Subcutaneous abdominal adipose tissue (tissue), 5 donors: ENCODE measurements at regions not wholly inside any gene's neighbourhood (a gene's known extent, or its start where the extent isn't known, plus 50 kb on each side); places are given as distances from the start of the nearest gene placed in this dataset.
A peak's percentile ranks its signal among the peaks of the same experiment; 100 is the strongest.

Experiments
- H3K27ac ChIP-seq: one replicate; pipeline ENCODE4 v1.7.0; 2013; ENCODE audit warnings: low read depth, mild to moderate bottlenecking, inconsistent platforms, low read length, moderate library complexity
- H3K27me3 ChIP-seq, 5 donors: one replicate each; pipeline ENCODE4 v1.7.0; 2013; ENCODE audit warnings: low read length in 5 of 5, inconsistent platforms in 1 of 5; ENCODE audit not compliant: control insufficient read depth in 5 of 5, insufficient read depth in 4 of 5
- H3K36me3 ChIP-seq, 5 donors: one replicate each; pipeline ENCODE4 v1.7.0; 2013; ENCODE audit warnings: low read length in 5 of 5; ENCODE audit not compliant: control insufficient read depth in 5 of 5, insufficient read depth in 5 of 5
- H3K4me1 ChIP-seq, 5 donors: one replicate each; pipeline ENCODE4 v1.7.0; 2013; ENCODE audit warnings: low read length in 5 of 5, mild to moderate bottlenecking in 3 of 5, moderate library complexity in 1 of 5; ENCODE audit not compliant: control insufficient read depth in 5 of 5, insufficient read depth in 5 of 5
- H3K4me3 ChIP-seq, 5 donors: one replicate each; pipeline ENCODE4 v1.7.0; 2013; ENCODE audit warnings: low read length in 5 of 5, low read depth in 1 of 5
- H3K9ac ChIP-seq, 5 donors: one replicate each; pipeline ENCODE4 v1.7.0; 2013; ENCODE audit warnings: low read length in 5 of 5, mild to moderate bottlenecking in 4 of 5, moderate library complexity in 3 of 5
- H3K9me3 ChIP-seq, 5 donors: one replicate each; pipeline ENCODE4 v1.7.0; 2013; ENCODE audit warnings: low read length in 5 of 5; ENCODE audit not compliant: control insufficient read depth in 5 of 5
- donor health status: healthy.
- donor health status: healthy.
- donor health status: healthy.
- donor health status: healthy.
- donor health status: healthy.

DNA sequence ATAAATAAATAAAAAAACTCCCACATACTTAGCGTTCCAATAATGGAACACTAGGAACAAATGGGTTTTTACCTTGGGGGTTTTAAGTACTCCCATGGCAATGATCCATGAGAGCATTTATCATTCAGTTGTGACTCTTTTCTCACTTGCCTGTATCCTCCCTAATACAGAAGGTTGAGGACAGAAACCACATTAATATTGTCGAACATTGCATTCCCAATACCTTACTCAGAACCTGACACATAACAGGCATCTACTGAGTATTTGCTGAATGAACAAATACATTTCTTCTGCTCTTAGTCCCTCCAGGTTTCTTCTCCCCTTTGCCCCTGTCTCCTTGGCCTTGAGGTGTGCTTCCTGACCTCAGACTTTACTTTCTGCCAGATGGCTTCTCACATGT is 175.9 kb downstream of the CEMIP2 start:
- H3K27me3 ChIP-seq, result no peaks in the 10 kb centered on the region
- no peak overlapping the region for H3K9ac ChIP-seq
- no peaks in the 10 kb centered on the region for H3K9me3 ChIP-seq
- no peak overlapping the region for H3K27ac ChIP-seq
- H3K4me1 ChIP-seq, result peaks cover 0 to 13% (median 0%) of the 10 kb centered on the region in 5 donors
- H3K36me3 ChIP-seq, result no peaks in the 10 kb centered on the region
- H3K4me3 ChIP-seq, result no peak overlapping the region

DNA sequence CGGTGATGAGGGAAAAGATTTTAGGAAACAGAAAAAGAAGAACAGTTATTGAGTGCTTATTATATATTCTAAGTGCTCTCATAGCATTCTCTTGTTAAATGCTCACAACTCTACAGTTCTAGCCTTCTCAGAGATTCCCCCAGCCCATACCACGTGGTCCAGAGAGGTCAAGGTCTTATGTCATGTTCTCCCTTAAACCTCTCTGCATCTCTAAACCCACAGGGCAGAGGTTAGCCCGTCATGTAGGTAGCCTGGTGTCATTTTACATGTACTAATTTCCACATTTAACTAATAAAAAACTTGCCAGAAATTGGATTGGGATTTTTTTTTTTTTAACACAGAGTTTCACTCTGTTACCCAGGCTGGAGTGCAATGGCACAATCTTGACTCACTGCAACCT is 178.0 kb downstream of the CEMIP2 start:
- Histone ChIP-seq H3K4me1 (peaks cover 0 to 13% (median 0%) of the 10 kb centered on the region in 5 donors), H3K4me3 (no peak overlapping the region), H3K36me3 (no peaks in the 10 kb centered on the region), H3K9ac (no peak overlapping the region), H3K27ac (no peak overlapping the region), H3K27me3 (no peaks in the 10 kb centered on the region), H3K9me3 (no peaks in the 10 kb centered on the region)

GRCh38 chr9:71589612-71590011 is 178.7 kb downstream of the CEMIP2 start:
- Histone ChIP-seq H3K27ac (no peak overlapping the region), H3K4me1 (peaks cover 0 to 13% (median 0%) of the 10 kb centered on the region in 5 donors), H3K9me3 (no peaks in the 10 kb centered on the region), H3K27me3 (no peaks in the 10 kb centered on the region), H3K4me3 (peak overlapping the region in 1 of 5 donors; percentile 2), H3K36me3 (no peaks in the 10 kb centered on the region), H3K9ac (no peak overlapping the region)

GRCh38 chr9:71587576-71588362 is 180.5 kb downstream of the CEMIP2 start:
- Histone ChIP-seq H3K27me3 (no peaks in the 10 kb centered on the region), H3K36me3 (no peaks in the 10 kb centered on the region)

GRCh38 chr9:71583792-71584191 is 184.5 kb downstream of the CEMIP2 start:
- Histone ChIP-seq H3K4me1 (no peaks in the 10 kb centered on the region), H3K36me3 (no peaks in the 10 kb centered on the region), H3K9me3 (no peaks in the 10 kb centered on the region), H3K9ac (no peak overlapping the region), H3K27ac (no peak overlapping the region), H3K4me3 (no peak overlapping the region), H3K27me3 (no peaks in the 10 kb centered on the region)

More at GRCh38 chr9:71587576-71588362, 180.5 kb downstream of the CEMIP2 start:
- peaks cover 0 to 13% (median 0%) of the 10 kb centered on the region in 5 donors for H3K4me1 ChIP-seq
- no peak overlapping the region for H3K27ac ChIP-seq
- no peak overlapping the region for H3K9ac ChIP-seq
- no peaks in the 10 kb centered on the region for H3K9me3 ChIP-seq
- H3K4me3 ChIP-seq, result no peak overlapping the region

DNA sequence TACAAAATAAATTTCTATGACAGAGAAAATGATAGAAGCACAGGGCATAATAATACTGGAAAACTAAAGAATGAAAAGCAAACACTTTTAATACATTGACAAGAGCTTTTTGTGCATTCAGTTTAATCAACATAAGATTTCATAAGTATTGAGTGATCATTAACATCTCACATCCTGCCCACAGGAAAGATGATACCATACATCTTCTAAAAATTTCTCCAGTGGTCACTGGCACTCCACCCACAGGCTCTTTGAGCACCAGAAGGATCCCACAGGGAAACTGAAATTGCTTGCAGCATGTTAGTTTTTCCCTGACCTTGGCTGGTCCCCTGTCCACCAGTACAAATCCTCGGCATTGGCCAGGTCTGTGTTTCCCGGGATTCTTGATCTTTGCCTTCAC is 186.0 kb downstream of the CEMIP2 start:
- H3K9me3 ChIP-seq, result no peaks in the 10 kb centered on the region
- H3K27me3 ChIP-seq, result no peaks in the 10 kb centered on the region
- no peak overlapping the region for H3K9ac ChIP-seq
- H3K36me3 ChIP-seq, result no peaks in the 10 kb centered on the region
- no peak overlapping the region for H3K27ac ChIP-seq
- no peaks in the 10 kb centered on the region for H3K4me1 ChIP-seq
- H3K4me3 ChIP-seq, result no peak overlapping the region

- Histone ChIP-seq H3K4me3 (no peak overlapping the region), H3K27me3 (no peaks in the 10 kb centered on the region), H3K9me3 (no peaks in the 10 kb centered on the region), H3K4me1 (no peaks in the 10 kb centered on the region), H3K36me3 (no peaks in the 10 kb centered on the region), H3K9ac (no peak overlapping the region), H3K27ac (no peak overlapping the region)
Observed at GRCh38 chr9:71581101-71581500, 187.2 kb downstream of the CEMIP2 start.

DNA sequence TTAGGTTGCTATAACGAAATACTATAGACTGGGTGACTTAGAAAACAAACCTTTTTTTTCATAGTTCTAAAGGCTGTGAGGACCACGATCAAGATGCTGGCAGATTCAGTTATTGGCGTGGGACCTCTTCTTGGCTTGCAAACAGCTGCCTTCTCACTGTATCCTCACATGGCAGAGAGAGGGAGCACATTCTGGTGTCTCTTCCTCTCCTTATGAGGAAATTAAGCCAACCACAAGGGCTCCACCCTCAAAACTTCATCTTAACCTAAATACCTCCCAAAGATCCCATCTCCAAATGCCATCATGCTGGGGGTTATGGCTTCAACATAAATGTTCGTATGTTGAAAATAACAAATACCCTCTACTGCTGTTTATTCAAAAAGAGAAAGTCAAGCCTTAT is 197.1 kb downstream of the CEMIP2 start:
- Histone ChIP-seq H3K9me3 (no peaks in the 10 kb centered on the region), H3K27ac (no peak overlapping the region), H3K4me1 (peaks cover 0 to 6% (median 0%) of the 10 kb centered on the region in 5 donors), H3K4me3 (no peak overlapping the region), H3K9ac (no peak overlapping the region), H3K36me3 (no peaks in the 10 kb centered on the region), H3K27me3 (no peaks in the 10 kb centered on the region)

- Histone ChIP-seq H3K27me3 (no peaks in the 10 kb centered on the region), H3K4me1 (peaks cover 0 to 14% (median 0%) of the 10 kb centered on the region in 5 donors), H3K36me3 (no peaks in the 10 kb centered on the region)
Observed at GRCh38 chr9:71567890-71568289, 200.4 kb downstream of the CEMIP2 start.

DNA sequence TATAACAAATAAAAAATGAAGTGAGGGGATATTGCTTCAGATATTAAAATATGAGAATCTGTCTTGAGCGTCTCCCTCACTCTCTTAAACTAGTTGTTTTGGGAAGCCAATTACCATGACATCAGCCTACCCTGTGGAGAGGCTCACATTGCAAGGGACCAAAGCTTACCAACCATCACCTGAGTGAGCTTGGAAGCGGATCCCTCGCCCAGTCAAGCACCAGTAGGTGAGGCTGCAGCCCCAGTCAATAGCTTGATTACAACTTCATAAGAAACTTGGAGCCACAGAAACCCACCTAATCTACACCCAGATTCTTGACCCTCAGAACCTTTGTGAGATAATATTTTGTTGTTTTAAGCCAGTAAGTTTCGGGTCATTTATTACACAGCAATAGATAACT is 206.2 kb downstream of the CEMIP2 start:
- Histone ChIP-seq H3K9ac (no peak overlapping the region), H3K36me3 (no peaks in the 10 kb centered on the region), H3K4me3 (no peak overlapping the region), H3K4me1 (peaks cover 0 to 14% (median 0%) of the 10 kb centered on the region in 5 donors), H3K9me3 (no peaks in the 10 kb centered on the region), H3K27me3 (no peaks in the 10 kb centered on the region), H3K27ac (no peak overlapping the region)

More at GRCh38 chr9:71567890-71568289, 200.4 kb downstream of the CEMIP2 start:
- H3K4me3 ChIP-seq, result no peak overlapping the region
- no peak overlapping the region for H3K9ac ChIP-seq
- H3K27ac ChIP-seq, result no peak overlapping the region
- no peaks in the 10 kb centered on the region for H3K9me3 ChIP-seq
